ENCODE measurements at regions not wholly inside any gene's neighbourhood (a gene's known extent, or its start where the extent isn't known, plus 50 kb on each side); places are given as distances from the start of the nearest gene placed in this dataset.

DNA sequence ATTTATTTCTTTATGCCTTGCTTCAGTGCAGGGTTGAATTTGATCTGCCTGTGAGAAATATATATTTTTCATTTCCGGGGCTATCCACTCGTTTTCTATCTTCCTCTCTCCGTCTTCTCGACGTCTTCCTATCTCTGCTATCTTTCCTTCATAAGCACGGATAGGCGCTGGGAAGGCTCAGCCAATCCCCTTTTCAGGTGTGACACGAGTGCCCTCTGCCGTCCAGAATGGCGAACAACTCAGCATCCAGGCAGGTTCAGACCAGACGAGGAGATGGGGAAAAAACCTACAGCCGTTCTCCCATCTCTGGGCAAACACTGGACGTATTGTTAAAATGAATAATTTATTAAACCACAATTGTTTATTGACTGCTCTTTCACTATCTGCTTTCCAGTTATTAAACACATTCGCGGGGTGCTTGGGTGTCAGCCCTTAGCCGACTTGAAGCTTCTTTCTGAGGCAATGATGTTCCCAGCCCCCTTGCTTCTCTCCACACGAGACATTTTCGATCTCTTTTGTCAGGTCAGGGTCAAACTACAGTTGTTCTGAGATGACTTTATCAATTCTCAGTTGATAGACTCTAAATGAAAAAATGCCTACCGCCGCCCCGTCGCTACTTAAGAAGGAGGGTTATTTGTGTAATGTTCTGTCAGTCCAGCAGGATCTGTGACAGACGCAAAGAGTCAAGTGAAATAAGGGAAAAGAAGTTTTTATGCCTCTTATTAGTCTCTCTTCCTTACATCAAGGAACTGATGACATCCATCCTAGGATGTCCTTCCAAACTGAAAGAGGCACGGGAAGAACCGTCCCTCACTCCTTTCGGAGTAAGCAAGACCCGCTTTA, 96.3 kb upstream of the NOCT start:
- peak in 1 of 2 experiments; percentile 13 for DNase-seq

DNA sequence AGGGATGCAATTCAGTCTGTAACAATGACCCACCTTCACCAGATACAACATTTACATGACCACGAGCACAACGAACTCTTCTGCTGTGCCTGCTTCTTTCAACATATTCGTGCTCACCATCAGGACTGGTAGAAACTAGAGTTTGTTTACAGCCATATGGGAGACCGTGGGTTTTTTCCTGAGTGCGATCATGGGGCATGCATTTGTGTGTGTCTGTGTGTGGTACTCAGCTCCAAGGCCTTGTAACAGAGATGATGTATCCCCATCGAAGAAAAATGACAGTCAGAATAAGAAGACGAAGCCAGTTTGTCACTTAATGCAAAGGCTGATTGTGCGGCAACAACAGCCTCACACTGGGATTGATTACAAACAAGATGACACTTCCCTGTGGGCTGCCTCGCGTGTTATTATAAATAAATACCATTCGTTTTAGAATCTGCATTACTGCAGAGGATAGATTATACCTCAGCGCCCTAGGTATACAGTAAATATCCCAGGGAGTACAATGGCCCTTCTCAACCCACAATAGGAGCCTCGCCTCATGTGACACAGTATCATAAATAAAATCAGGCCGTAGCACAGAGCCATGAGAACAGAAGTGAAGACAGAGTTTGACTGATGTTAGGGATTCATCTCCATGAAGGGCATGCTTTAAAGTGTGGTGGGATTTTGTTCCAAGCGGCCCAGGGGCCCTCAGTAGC, 97.3 kb upstream of the NOCT start:
- DNase-seq = no peak

DNA sequence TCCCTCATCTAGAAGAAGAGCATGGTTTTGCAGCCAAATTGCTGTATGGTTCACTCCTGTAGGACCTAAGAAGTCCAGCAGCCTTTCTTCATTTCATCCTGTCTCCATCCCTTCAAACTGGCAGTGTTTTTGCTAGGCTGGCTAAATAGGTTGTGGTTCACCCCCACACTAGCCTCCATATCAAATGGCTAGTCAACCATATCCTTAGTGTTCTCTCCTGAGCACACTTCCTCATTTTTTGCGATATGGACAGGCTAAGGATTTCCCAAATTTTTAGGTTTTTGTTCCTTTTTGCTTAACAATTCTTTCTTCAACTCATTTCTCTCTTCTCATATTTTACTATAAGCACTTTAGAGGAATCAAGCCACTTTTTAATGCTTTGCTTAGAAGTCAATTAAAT, 98.8 kb upstream of the NOCT start:
- DNase-seq = no peak

DNA sequence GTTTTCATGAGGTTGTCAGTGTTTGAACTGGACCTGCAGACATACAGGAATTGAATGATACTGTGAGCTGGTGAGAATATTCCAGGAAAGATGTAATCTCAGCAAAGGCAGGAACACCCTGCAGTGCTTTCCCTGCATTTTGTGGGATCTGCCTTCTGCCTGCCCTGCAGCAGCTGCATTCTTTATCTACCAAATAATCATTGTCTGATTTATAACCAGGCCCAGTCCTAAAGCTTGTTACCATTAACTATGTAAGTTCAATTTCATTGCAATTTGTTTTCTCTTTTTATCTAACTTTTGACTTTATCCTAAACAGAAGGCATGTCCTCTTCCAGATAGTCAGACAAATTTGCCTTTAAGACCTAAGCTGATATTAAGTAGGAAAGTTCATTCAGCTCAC, 99.8 kb upstream of the NOCT start:
- DNase-seq = no peak

DNA sequence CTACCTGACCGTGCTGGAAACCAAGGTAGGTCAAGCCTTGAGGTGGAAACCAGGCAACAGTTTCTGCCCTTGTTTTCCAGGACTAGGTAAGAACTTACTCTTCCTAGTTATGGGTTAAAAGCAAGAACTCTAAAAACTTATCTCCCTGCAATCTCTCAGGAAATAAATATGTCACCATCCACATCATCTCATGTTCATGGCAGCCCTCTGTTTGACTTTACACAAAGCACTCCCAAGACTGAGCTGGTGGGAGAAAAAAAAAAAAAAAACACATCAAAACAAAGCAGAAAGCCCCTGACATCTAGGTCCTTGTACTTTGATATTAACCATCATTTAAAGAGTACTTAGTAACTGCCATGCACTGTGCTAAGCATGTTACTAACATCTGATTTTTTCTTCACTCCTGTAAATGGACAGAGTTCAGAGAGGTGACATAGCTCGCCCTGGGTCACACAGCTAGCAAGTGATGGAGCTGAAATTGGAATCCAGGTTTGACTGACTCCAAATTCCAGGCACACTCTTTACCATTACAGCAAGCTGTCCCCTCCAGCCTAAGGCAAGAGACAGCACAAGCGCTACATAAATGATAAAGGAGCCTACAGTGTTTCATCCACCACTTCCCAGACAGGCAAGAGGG, 102.8 kb upstream of the NOCT start:
- DNase-seq = no peak

DNA sequence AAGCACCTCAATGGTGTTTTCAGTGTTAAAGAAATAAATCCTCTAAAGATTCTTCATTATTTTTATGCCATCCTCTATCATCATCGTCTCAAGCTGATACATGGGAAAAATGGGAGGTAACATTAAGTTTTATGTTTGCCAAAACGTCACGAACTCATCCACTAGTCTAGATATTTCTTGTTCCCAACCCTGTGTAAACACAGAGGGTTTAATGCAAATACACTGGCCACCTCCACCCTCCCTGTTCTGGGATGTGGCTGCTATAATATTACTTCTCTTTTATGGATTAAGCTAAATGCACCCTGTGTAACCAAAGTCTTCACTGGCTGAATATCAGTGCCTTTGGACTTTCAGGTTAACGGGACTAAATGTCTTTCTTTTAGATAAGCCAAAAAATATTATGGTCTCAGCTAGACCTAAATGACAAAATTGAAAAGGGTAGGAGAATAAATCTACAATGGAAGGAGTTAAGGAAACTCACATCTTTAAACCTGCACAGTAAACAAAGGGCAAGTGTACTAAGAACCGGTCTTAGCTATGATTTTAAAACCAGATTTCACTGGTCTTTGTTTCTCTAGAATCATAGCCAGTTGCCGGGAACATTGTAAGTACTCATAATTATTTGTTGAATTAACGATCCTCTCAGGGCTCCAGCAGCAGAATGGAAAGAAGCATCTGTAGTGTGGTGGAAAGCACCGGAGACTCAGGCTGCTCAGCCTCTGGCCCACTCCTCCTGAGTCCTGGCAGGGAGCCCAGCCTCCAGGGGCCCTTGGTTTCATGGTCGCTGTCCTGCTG, 103.5 kb upstream of the NOCT start:
- no peak for DNase-seq

DNA sequence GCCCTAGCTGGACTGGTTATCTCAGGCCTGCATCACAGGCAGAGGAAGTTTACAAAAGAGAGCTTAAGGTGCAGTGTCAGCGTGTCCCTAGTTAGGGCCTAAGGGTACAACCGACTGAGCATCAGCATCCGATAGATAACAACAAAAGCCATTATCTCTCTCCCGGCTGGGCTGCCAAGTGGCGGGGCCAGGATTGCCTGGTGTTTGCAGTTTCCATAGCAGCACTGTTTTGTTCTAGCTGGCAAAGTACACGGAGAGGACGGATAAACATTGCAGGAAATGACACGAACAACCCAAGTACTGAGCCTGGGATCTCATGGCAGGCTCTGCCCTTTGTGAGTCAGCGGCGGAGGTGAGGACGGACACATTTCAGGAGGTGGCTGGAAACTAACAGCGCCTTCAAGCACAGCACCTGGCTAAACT, 104.7 kb upstream of the NOCT start:
- DNase-seq = peak; percentile 5 to 68

DNA sequence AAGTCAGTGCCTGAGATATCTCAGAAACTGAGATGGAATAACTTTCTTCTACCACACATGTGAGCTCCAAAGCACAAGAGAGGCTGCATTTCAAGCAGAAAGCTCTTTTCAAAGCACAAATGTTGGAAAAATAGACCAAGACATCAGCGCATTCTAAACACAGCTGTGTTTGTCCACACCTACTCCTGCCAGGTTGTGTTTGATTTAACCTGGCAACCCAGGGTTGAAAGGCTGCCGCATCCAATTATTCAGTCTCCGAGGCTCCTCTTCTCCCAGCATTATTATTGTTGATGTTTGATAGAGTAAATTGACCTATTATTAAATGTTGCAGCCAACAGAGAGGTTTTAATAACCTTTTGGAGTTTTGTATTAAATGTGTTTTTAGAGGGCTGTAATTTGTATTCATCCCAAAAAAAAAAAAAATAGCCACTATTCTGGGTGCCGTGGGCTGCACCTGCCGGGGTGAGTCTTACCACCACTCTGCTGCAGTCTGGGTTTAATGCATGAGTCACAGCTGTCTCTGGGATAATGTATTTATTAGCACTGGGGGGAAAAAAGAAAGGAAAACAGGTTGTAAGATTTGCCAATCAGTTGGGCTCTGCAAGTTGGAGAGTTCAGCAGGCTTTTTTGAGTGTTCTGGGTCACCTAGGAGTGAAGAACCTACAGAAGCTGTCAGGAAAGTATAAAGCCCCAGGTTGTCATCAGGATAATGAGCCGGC, 105.2 kb upstream of the NOCT start:
- DNase-seq = no peak

DNA sequence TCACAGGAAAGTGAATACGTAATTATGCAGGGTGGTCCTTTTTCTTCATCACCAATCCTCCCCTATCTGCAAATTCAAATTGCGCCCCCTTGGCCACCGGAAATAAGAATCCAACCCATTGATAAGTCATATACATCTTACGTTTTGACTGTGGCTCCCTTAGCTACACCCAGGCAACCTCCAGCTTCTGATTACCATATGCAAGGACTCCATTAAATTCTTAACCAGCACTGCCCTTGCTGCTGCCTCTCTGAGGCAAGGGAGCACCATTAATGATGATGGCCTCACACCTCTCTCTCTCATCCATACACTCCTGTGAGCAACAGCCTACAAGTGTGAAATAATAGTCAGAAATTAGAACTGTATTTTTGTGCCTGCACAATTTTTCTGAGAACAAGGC, 106.0 kb upstream of the NOCT start:
- no peak for DNase-seq

DNA sequence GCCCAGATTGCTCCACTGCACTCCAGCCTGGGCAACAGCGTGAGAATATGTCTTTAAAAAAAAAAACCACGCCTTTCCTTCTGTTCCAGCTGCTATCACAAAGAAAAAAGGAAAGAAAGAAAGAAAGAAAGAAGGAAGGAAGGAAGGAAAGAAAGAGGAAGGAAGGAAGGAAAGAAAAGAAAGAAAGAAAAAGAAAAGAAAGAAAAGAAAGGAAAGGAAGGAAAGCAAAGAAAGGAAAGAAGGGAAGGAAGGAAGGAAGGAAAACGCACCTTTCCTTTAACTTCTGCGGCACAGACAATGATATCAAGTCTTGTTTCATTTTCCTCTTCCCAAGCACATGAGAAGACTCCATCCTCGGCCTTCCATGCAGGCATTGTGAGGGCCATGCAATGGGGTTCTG, 107.4 kb upstream of the NOCT start:
- no peak for DNase-seq

DNA sequence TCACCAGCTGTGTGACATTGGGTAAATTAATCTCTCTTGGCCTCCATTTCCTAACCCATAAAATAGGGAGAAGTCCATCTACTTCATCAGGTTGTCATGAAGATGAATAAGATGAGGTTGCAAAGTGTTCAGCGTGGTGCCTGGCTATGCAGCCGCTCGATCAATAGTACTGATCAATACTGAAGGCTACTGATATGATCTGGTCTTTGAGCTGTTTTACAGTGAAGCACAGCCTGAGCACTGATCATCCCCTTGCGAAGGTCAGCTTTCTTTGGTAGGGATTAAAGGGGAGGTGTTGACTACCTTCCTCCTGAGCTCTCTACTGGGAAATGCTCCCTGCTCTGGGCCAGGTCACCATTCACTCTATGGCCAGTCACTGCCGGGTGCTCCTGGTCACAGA, 108.4 kb upstream of the NOCT start:
- DNase-seq = no peak

DNA sequence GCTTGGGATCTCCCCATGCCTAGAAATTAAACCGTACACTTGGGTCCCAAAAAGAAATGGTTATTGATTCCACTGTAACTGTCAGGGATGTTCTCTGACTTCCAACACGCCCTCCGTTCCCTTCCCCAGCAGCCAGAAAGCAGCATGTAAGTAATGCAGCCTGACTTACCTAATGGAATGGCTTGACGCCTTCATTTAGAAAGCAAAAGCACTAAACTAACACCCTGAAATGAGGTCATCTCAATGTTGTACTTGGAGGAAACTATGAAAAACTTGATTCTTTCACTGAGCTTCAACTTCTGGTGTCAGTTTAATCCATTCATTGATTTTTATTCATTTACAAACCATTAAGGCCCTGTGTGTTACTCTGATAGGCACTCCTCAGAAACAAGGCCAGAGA, 110.8 kb upstream of the NOCT start:
- no peak for DNase-seq

DNA sequence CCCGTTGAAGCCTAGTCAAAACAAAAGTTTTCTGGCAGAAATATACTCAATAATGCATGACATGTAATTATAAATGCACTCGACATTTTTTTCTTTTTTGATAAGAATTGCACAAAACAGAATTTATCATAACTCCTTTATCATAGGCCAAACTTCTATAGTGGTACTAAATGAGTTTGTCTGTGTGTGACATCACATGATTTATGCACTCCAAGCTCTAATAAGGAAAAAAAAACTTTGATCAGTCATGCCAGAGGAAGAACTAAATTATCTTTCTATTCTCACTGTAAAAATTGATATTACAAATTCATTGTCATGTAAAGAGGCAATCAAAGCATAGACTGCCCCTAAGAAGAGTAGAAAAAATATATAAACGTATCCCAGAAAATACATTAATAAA, 112.4 kb upstream of the NOCT start:
- DNase-seq = no peak

DNA sequence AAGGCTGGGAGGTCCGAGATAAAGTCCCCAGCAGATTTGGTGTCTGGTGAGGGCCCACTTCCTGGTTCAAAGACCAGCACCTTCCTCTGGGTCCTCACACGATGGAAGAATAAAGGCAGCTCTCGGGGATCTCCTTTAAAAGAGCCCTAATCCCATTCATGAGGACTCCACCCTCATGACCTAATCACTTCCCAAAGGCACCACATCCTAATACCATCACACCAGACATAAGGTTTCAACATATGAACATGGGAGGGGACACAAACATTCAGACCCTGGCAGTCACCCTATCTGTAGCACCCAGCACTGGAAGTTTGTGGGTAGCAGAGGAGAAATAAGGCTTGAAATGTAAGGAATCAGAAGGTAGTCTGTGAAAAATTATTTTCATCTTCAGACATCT, 112.9 kb upstream of the NOCT start:
- DNase-seq = no peak

DNA sequence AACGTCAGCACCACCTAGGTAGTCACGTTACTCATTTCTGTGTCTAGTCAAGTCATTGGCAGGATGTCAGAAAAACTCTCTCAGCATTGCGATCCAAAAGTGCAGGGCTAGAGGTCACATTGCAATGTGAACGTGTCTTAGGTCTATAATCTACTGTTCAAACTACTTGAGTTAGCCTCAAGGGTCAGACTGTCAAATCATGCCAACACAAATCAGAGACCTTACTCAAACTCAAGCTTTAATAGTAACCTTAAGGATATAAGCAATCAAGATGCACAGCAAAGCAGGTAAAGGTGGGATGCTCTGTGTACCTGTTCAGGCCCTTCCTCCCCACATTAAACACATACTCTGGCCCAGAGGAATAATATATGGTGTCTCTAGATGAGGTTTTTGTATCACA, 114.4 kb upstream of the NOCT start:
- no peak for DNase-seq

DNA sequence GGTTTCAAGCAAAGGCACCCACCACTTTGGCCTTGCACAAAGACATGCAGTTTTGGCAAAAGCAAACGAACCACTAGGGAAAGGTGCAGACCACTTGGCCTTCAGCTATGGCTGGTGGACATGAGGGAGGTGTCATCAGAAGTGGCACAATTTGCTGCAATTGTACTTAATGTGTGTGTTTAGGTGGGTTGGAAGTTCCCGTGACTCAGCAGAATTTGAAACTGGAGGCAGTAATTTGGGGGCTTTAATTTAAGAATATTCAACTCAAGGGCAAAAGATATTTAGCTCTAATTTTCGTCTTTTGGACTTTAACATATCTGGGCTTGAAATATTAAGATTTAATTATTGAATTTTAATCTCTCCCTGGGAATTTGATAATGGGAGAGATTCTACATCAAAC, 115.6 kb upstream of the NOCT start:
- DNase-seq = no peak

DNA sequence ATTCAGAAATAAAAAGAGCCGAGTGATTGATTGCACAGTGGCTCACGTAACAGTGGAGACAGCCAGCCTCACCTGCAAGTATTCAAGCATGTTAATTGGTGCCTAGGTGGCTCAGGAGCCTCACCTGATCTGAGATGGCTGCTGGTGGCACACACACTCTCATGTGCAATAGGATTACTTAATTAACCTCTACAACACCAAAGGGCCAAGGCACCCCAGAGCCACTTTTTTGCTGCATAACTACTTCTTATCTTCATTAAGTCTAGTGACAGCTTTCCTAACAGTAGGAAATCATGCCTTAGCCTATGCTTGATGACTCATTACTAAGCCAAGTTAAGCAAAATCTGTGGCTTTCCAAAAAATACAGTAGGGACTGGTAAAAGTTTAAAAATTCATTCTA, 117.3 kb upstream of the NOCT start:
- DNase-seq = no peak

DNA sequence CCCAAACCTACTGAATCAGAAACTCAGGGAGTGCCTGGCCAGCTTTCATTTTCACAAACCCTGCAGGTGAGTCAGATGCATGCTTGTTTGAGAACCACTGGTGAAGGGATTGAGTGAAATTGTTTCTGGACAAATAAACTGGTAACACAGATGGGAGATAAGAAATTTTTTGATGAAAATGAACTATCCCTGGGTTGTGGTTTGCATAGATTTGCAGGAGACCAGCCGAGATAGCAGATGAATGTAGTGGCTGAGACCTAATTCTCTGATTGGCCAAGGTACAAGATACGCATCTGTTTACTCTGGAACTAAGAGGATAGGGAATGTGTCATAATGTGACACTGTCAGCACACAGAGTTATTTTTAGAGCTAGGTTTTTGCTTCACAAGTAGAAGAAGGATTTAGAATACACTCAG, 117.8 kb upstream of the NOCT start:
- DNase-seq = no peak

DNA sequence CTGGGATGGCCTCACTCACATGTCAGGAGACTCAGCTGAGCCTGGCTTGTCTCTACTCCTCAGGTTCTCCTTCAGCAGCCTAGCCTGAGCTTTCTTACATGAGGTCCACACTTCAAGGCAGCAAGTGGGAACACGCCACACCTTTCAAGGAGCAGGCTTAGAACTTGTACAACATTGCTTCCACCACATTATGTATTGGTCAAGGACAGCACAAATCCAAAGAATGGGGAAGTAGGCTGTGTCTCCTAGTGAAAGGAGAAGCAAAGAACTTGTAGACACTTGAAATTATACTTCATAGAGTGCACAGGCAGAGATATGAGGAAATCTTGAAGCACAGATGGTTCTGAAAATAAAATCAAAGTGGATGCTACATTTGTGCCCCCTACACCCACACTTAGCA, 120.9 kb upstream of the NOCT start:
- no peak for DNase-seq

DNA sequence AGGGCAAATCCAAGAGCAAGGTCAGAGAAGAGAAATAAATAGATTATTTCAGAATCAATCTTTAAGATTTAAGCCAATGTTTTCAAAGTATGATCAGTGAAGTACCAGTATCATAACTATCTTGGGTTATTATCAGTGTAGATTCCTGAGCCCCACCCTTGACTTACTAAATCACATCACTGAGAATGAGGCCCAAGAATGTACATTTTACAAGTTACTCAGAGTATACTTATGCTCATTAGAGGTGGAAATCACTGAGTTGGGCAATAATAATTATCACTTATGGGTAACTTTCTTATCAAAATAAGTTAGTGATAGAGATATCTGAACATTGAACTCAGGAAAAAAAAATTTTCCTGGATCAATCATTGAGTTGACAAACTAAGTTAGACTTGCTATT, 121.6 kb upstream of the NOCT start:
- no peak for DNase-seq

DNA sequence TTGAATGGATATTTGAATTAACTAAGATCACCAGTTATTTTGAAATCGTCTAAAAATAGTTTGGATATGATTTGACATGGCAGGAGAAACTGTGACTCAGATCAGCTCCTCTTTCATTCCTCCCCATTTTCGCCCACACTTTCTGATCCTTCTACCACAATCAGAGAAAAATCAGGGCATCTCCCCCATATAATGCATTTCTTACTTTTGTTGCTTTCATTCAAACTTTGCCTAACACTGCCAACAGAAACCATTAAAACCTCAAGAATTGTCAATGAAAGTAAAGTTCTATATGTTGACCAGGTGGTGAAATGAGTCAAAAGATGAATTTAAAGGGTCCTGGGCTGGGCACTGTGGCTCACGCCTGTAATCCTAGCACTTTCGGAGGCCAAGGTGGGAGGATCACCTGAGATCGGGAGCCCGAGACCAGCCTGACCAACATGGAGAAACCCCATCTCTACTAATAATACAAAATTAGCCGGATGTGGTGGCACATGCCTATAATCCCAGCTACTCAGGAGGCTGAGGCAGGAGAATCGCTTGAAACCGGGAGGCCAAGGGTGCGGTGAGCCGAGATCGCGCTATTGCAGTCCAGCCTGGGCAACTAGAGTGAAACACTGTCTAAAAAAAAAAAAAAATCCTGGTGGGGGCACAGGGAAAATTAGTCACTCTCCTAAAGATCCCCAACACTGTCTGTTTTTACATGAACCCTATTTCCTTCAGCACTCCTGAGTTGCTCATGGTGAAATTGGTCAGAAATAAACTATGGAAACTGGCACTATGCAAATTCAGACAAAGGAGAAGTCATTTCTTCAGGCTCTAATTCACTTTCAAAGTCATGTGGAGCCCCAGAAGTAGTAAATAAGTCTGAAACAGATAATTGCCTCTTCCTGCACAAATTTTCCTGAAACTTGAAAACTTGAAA, 122.8 kb upstream of the NOCT start:
- DNase-seq = no peak

Measured in SW 1271 (cell line).